ENCODE measurements at regions not wholly inside any gene's neighbourhood (a gene's known extent, or its start where the extent isn't known, plus 50 kb on each side); places are given as distances from the start of the nearest gene placed in this dataset.

- no peak for DNase-seq (ENCODE audit: low spot score)
These were observed 86.4 kb upstream of the OTOS start for GRCh38 chr2:240226672-240227537.

- no peak for DNase-seq (ENCODE audit: low spot score)
These were observed 87.3 kb upstream of the OTOS start for GRCh38 chr2:240227538-240228428.

- no peak for DNase-seq (ENCODE audit: low spot score)
These were observed 88.5 kb upstream of the OTOS start for GRCh38 chr2:240229005-240229404.

GRCh38 chr2:240229603-240230235, 89.3 kb upstream of the OTOS start:
- no peak for DNase-seq (ENCODE audit: low spot score)

GRCh38 chr2:240230291-240230931, 90.0 kb upstream of the OTOS start:
- no peak for DNase-seq (ENCODE audit: low spot score)

GRCh38 chr2:240231838-240232244, 91.4 kb upstream of the OTOS start:
- no peak for DNase-seq (ENCODE audit: low spot score)

- DNase-seq (ENCODE audit: low spot score): no peak
These were observed 91.9 kb upstream of the OTOS start for GRCh38 chr2:240232264-240232915.

GRCh38 chr2:240232961-240233884, 92.8 kb upstream of the OTOS start:
- DNase-seq (ENCODE audit: low spot score): peak; percentile 95

- no peak for DNase-seq (ENCODE audit: low spot score)
These were observed 93.5 kb upstream of the OTOS start for GRCh38 chr2:240233885-240234502.

- no peak for DNase-seq (ENCODE audit: low spot score)
These were observed 94.1 kb upstream of the OTOS start for GRCh38 chr2:240234503-240234951.

GRCh38 chr2:240235149-240235803, 94.8 kb upstream of the OTOS start:
- no peak for DNase-seq (ENCODE audit: low spot score)

GRCh38 chr2:240235811-240236210, 95.4 kb upstream of the OTOS start:
- DNase-seq (ENCODE audit: low spot score): no peak

GRCh38 chr2:240236217-240237111, 96.0 kb upstream of the OTOS start:
- DNase-seq (ENCODE audit: low spot score): no peak

GRCh38 chr2:240237609-240238174, 97.2 kb upstream of the OTOS start:
- no peak for DNase-seq (ENCODE audit: low spot score)

- DNase-seq (ENCODE audit: low spot score): no peak
These were observed 97.7 kb upstream of the OTOS start for GRCh38 chr2:240238201-240238600.

- DNase-seq (ENCODE audit: low spot score): no peak
These were observed 98.3 kb upstream of the OTOS start for GRCh38 chr2:240238786-240239185.

- DNase-seq (ENCODE audit: low spot score): no peak
These were observed 98.9 kb upstream of the OTOS start for GRCh38 chr2:240239325-240239724.

All from COLO829 (cell line).